Sigmoid colon (tissue), 3 donors: ENCODE measurements at regions not wholly inside any gene's neighbourhood (a gene's known extent, or its start where the extent isn't known, plus 50 kb on each side); places are given as distances from the start of the nearest gene placed in this dataset.

ENCODE experiments used
- CTCF ChIP-seq, 4 experiments: fragments of 450-650 bp in 3 of 4; fragments of 200-600 bp in 1 of 4; IDR thresholded peaks; one replicate each; pipeline ENCODE4 v1.5.1; 2016 to 2019; ENCODE audit warnings: antibody characterized with exemption in 4 of 4, mild to moderate bottlenecking in 3 of 4, moderate library complexity in 2 of 4
- POLR2A ChIP-seq, 2 donors: fragments of 450-650 bp; IDR thresholded peaks; one replicate each; pipeline ENCODE4 v1.6.1; 2016; ENCODE audit warnings: antibody characterized with exemption in 2 of 2, mild to moderate bottlenecking in 2 of 2, moderate library complexity in 2 of 2

- TF ChIP-seq CTCF (IDR thresholded peaks at IDR 0.05) (no peak), POLR2A (IDR thresholded peaks at IDR 0.05) (no peak)
These were observed 314.4 kb downstream of the SHQ1 start for GRCh38 chr3:72533591-72534473.
